PC-3 (cell line): ENCODE measurements at regions not wholly inside any gene's neighbourhood (a gene's known extent, or its start where the extent isn't known, plus 50 kb on each side); places are given as distances from the start of the nearest gene placed in this dataset.

Experiments used
- CTCF ChIP-seq: fragments of 300-600 bp; sonication (generic); conservative IDR thresholded peaks from 2 replicates; pipeline ENCODE4 v1.5.1; 2017; ENCODE audit warnings: antibody characterized with exemption, low read depth, mild to moderate bottlenecking, low read length
- EZH2phosphoT487 ChIP-seq: fragments of 300-600 bp; sonication (generic); IDR thresholded peaks from 2 replicates; pipeline ENCODE4 v1.6.1; 2018; ENCODE audit warnings: mild to moderate bottlenecking, antibody characterized with exemption, low read length, borderline replicate concordance

DNA sequence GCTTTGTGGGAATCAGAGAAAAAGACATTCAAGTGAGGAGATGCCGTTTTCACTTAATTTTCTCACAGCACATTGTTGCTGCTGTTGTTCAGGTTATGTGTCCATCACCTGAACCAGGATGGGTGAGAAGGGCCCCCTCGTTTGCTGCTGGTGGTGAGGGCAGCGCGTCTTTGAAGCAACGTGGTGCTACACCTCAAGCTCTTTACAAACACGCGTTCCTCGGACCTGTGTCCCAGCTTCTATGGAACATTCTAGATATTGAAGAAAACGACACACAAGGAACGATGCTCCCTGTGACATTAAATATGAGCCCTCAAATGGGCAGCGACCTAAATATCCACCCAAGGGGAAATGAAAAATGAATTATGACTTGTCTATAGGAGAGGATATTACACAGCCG is 418.6 kb downstream of the MN1 start:
- TF ChIP-seq CTCF = no peak
- no peak for TF ChIP-seq EZH2phosphoT487
